HG03135 (cell line): ENCODE measurements at regions not wholly inside any gene's neighbourhood (a gene's known extent, or its start where the extent isn't known, plus 50 kb on each side); places are given as distances from the start of the nearest gene placed in this dataset.

Source experiments
- ATAC-seq: cut with Tn5 transposase; IDR thresholded peaks from one replicate; pipeline ENCODE4 v1.9.1; 2021; ENCODE audit warnings: mild to moderate bottlenecking, moderate library complexity; ENCODE audit not compliant: unreplicated experiment

DNA sequence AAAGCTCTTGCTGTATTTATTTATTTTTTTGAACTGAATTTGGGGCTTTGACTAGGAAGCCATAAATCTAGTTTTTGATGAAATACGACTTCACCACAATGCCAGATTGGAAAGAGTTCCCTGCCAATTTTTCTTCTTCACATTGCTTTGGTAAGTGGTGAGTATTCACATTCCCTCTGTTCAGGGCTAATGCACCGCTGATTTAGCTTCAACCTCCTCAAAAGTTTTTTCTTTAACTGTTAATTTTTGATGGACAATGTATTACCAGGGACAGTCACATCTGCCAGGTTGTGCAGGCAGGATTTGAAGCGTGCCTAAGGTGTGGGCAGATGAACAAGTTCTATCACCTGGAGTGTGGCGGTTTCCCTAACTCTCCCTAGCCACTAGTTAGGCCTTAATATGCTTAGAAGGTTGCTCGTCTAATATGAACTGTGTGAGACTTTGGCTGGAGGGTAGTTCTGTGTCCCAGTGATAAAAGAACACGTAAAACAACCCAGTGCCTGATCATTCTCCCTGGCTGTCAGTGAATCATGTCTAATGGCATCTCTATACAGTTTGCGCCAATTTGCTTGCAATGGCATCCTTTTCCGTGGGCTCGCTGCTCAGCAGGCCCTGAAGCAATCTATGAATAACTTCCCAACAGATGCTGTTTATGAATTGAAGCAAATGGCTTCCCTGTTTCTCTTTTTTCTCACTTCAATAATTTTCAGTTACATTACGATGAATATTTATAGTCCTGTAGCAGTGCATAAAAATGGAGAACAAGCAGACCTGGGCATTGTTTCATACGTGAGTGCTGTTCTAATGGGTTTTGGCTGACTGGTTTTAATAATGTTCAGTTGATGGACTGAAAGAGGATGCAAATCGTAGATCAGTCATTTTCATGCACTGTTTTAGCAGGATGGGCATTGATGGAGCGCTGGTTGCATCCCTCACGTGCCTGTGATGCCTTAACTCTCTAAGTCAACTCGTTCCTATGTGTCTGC lies 243.2 kb upstream of the SUCLG2 start:
- ATAC-seq: no peak

DNA sequence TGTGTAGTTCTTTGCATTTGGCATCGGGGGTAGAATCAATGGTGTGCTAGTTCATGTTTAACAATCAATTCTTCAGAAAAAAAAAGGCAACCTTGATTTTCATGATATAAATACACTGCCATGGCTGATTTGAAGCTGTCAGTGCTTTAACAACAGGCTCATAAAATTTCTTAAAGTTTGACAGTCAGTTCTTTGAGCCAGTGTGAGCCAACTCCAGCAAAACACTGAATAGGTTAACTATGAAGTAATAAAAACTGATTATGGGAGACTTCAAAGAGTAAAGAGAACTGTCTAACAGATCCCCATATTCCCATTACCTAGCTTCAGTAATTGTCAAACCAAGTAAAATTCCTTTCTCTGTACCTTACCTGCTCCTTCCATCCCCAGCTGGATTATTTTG lies 241.7 kb upstream of the SUCLG2 start:
- no peak for ATAC-seq

DNA sequence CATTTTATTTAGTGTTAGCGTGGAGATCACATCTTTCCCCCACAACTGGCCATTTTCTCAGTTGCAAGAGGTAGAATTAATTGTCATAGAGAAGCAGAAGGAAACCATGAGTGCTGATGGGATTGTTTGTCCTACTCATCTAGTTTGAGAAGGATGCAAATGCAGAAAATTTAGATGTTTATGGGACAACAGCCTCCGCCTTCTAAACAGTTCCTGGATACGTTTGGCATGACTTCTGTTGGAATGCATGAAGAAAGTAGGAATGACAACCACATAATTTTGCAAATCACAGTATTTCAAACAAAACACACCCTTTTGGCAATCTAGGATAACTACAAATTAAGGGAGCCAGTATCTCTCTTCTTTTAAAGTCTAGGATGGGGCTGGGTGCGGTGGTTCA lies 240.1 kb upstream of the SUCLG2 start:
- ATAC-seq: no peak

DNA sequence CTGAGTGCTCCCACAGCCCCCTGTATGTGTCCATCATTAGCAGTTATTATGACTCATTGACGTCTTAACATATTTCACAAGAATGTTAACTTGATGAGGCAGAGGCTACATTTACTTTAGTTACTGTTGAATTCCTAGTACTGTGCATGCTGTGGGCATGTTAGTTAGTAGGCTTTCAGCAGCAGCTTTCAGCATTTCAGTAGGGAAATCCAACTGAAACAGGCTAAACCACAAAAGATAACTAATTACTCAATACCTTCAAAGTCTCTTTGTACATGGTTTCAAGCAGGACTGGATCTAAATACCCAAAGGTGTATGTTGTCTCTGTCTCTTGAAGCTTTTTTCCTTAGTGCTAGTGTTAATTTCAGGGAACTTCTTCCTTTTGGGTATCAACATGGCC lies 229.9 kb upstream of the SUCLG2 start:
- no peak for ATAC-seq

DNA sequence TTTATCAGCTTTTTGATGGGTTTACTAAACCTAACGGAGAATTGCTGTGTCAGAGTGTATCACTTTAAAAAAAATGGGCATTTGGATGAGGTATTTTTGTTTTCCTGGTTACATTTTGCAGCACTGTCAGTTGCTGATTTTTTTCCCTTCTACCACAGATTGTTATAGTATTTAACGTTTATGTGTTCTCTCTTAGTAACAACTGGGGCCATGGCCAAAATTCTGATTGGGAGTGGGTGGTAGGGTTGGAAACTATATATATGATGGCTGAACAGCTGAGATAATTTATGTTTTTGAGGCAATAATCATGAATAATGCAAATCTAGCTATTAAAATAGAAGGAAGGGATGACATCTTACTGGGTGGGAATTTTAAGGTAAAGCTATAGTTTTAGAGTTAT lies 229.4 kb upstream of the SUCLG2 start:
- ATAC-seq: no peak

DNA sequence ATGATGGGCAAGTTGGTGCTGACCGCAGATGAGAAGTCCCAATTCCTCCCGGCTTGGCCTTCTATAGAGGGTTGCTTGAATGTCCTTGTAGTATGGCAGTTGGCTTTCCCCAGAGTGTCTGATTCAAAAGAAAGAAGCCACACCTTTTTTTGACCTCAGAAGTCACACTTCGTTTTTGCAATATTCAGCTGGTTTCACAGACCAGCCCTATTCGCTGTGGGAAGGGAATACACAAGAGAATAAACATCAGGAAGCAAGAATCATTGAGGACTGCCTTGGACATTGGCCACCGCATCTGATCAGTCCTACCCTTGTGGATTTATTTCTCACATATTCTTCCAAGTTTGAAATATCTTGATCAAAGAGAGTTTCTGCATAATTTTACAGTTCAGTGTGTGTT lies 228.6 kb upstream of the SUCLG2 start:
- ATAC-seq: no peak

DNA sequence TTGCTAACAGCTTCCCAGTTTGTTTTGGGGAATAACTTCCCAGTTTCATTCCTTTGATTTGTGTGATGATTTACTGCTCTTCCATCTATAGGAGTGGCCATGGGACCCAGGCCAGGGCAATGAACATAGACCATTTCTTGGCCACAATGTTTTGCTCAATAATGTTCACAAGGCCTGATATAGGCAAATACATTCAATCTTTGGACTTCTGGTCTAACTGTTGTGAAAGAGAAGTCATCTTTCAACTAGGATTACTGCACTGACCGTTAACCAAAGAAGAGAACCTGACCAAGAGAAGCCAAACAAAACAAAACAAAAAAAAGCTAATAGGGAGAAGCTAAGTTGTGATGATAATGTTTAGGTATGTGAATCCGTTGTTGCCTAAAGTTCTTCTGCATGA lies 221.8 kb upstream of the SUCLG2 start:
- ATAC-seq: no peak

DNA sequence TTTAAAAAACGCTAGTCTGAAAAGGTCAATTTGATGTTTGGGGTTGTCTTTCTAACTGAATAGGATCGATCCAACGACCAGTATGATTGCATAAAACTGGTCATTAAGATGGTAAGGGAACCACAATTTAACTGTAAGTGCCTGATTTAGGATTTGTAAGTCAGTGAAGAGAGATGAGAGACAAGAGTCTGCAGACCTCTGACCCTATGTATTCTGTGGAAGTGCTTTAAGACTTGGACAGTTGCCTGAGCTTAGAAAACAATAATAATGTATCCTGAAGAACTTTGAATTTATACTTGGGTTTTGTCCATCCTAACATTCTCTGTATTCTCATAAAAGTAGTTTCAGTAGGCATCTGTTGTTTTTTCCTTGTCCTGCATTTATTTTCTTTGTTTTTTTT lies 221.4 kb upstream of the SUCLG2 start:
- ATAC-seq: no peak

DNA sequence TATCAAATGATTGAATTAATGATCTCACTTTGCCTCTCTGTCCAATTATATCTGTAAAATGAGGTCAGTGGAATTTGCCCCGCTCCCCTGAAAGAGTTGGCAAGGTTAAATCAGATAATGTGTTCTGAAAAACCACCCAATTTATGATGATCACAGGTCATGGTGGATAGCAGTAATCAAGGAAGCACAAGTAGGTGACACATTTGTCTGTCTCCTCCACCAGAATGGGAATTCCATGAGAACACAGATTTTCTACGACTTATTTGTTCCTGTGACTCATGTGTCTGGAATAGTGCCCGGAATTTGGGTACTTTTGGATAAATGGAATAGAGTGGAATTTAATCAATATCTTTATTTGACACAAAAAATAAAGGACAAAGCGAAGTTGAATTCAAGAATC lies 220.9 kb upstream of the SUCLG2 start:
- no peak for ATAC-seq

DNA sequence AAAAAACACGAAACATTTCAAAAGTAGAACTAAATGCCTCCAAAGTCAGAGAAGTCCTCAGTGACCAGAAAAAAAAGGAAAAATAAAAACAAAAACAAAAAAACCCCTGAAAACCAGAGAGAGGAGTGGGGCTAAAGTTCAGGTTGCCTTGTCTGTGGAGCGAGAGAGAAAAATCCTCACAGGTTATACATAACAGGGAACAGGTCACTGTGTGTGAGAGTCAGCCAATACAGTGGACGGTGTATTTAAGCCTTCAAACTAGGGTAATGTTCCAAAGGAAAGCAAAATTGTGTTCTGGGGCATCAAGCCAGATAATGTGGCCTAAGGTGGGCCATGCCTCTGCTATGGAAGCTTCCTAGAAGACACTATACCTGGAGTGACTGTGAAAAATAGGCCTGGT lies 216.1 kb upstream of the SUCLG2 start:
- ATAC-seq: no peak

DNA sequence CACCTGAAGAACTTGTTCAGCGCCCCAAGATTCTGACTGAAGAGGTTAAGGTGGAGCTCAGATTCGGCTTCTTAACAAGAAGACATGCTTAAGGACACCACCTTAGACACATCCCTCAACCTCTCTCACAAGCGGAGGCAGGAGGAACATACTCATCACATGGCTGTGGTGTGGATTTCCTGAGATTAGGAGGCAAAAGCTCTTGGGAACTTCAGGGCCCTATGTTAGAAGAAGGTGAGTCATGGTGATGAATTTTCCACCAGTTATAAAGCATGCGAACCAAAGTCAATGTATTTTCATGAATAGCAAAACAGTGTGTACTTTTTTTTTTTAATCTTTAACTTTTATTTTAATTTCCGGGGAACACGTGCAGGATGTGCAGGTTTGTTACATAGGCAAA lies 212.2 kb upstream of the SUCLG2 start:
- no peak for ATAC-seq

DNA sequence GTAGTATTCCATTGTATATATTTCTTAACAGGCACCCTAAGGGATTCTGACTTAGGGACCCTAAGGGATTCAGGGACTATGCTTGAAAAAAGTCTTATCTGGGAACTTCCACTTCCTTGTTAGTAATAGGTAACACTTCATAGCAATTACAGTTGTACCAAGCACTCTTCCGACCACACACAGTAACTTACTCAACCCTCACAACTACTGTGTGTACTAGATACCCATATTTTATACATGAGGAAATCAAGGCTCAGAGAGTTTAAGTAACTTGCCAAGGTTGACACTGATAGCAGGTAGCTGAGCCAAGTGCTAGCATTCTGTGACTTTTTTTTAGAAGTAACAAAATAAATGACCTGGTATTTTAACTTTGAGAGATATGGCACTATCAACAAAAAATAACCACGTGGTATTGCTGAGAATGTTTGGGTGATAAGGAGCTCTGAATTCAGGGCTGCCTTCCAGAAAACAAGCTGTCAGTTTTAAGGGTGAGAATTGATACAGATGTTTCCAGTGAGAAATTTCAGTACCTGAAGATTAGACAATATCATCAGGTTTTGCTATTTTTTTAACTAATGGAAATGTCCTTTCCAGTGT lies 210.3 kb upstream of the SUCLG2 start:
- ATAC-seq: no peak

DNA sequence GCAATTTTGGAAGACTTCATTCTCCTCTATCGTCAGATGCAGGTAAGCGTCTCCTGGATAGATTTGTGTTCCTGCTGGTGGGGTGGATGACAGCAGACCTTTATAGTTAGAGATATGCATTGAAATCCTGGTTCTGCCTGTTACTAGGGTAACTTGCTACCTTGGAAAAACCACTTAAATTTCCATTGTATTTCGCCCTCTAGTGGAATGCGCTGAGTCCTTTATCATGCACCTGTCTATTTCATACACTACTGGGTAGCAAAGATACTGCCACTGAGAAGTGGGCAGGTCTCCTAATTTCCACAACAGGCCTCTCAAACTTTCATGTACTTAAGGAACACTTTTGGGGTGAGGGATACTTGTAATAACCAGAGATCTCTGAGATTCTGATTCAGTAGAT lies 209.5 kb upstream of the SUCLG2 start:
- no peak for ATAC-seq

DNA sequence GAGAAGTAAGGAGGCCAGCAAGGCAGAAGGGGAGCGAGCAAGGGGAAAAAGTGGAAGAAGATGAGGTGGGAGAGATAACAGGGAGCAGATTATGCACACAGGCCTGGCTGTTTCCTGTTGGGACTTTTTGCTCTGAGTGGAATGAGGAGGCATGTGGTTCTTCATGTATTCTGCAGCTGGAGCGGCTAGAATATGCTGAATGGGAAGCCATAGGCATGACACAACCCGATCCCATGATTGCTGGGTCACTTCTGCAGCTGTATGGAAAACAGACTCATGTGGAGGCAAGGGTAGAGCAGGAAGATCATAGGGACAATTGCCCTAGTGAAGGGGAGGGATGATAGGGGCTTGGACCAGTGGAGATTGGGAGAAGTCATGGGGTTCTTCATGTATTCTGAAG lies 206.0 kb upstream of the SUCLG2 start:
- ATAC-seq: no peak

DNA sequence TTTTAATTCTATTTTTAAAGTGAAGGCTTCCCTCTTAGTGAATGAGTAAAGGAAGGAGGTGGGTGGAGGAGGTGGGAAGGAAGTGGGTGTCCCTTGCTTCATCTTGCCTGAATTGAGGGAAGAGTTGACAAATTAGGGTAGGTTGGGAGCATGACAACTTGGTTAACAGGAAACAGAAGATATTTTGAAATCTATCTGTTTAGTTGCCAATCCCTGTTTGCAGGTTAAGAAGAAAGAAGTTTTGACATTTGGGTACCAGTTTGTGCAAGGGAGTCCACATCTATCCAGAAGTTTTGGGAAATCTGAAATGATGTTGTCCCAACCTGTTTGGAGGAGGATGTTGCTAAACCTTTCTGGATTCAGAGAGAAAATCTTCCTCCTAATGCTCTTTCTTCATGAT lies 204.1 kb upstream of the SUCLG2 start:
- no peak for ATAC-seq

DNA sequence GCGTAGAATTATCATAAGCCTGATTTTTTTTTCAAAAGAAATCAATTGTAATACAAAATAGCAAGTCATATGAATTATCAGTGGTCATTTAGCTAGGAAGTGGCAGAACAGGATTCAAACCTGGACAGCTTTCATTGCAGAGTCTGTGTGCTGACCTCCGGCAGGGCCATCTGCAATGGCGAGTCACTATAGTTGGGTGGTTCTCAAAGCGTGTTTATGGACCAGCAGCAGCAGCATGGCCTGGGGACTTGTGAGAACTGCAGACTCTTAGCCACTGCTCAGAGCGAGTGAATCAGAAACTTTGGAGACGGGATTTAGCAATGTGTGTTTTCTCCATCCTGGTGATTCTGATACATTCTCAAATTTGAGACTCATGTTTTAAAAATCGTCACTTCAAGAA lies 202.3 kb upstream of the SUCLG2 start:
- no peak for ATAC-seq

DNA sequence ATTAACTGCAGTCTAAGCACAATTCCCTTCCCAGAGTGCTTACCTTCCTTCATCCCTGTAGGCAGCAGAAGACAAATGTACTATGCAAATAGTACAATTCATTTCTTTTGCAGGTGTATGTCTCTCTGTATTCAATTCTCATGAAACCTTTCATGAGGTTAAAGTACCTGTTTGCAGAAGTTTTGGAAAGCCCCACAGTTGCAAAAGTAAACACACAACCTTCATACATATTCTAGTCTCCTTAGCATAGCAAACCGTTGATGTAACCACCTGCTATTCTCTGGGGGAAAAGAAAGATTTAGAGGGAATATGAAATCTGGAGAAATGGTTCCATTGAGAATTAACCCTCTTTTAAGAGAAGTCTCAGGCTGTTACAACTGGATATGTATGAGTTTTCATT lies 200.3 kb upstream of the SUCLG2 start:
- no peak for ATAC-seq

DNA sequence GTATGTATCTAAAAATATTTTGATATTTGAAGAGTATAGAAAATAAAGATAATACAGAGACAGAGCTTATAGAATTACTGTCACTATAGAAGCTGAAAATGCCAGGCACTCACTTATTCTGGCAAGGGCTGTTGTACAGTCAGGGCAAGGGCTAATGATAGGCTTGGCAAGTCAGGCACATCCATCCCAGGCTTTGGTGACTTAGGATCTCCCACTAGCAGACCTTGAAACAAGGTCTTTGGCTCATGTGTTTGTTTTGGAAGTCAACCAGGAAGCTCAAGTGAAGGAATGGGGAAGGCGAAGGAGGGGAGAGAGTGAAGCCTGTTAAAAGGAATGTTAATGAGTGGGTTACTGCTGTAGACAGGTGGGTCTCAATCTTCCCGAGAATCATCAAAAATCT lies 199.1 kb upstream of the SUCLG2 start:
- no peak for ATAC-seq

DNA sequence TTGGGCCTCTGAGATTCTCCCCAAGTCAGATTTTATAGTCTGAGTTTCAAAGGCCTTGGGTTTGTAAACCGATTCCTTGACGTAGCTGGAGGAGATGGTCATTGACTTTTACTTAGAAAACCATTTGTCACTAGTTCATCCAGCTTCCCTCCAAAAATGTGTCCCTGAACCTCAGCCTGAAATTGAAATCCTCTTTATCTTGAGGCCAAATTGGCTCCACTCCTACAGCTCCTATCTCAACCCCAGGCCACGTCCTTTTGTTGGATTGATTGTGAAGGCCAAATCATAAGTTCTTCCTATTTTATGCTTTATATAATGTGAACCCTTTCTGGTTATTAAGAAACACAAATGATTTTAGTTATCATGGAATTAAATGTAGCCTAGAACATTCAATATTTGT lies 193.9 kb upstream of the SUCLG2 start:
- ATAC-seq: no peak

DNA sequence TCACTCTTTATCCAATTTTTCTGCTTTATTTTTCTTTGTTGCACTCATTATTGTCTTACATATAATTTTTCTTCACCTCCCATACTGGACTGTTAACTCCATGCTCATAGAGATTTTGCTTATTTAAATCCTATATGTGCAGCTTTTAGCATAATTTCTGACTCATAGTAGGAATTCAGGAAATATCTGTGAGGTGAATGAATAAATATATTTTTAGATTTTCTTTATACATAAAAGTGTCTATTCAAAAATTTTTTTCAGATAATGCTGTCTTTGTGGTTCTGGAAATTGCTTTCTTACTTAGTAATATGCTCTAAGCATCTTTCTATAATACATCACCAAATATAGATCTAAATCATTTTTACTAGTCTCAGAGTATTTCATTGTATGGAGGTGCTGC lies 191.8 kb upstream of the SUCLG2 start:
- ATAC-seq: no peak

DNA sequence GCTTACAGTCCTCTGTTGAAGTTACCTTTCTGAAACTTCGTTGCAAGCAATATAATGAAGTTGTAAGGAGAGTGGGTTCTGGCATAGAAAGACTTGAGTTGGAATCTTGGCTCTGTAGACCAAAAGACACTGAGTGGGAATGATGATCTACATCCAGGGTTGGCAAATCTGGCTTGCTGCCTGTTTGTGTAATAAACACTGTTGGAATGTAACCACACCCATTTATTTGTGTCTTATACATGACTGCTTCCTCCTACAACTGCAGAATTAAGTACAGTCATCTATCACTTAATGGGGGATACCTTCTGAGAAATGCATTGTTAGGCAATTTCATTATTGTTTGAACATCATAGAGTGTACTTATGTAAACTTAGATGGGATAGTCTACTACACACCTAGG lies 178.4 kb upstream of the SUCLG2 start:
- no peak for ATAC-seq

DNA sequence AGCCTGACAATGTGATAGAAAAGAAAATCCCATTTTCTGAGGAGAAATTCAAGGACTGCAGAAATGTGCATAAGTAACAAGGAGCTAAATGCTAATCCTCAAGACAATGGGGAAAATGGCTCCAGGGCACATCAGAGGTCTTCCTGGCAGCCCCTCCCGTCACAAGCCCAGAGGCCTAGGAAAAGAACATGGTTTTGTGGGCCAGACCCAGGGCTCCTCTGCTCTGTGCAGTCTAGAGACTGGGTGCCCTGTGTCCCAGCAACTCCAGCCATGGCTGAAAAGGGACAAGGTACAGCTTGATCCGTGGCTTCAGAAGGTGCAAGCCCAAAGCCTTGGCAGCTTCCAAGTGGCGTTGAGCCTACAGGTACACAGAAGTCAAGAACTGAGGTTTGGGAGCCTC lies 176.8 kb upstream of the SUCLG2 start:
- no peak for ATAC-seq
